Esophagus squamous epithelium (tissue), 5 donors: ENCODE measurements at regions not wholly inside any gene's neighbourhood (a gene's known extent, or its start where the extent isn't known, plus 50 kb on each side); places are given as distances from the start of the nearest gene placed in this dataset.

Experiments used
- DNase-seq: peaks from one replicate; lab custom pipeline; 2025; lab: John Stamatoyannopoulos, UW
- H3K27ac ChIP-seq, 4 donors: fragments of 200-600 bp; sonication (generic); one replicate each; pipeline ENCODE4 v1.5.1; 2016 to 2019; ENCODE audit warnings: mild to moderate bottlenecking in 1 of 4
- H3K27me3 ChIP-seq, 4 donors: fragments of 200-600 bp; sonication (generic); 1 replicate in 3 of 4; 2 replicates in 1 of 4; pipeline versions ENCODE4 v1.5.1 to v1.6.0; 2017 to 2021; ENCODE audit warnings: antibody characterized with exemption in 1 of 4
- H3K36me3 ChIP-seq, 3 donors: fragments of 200-600 bp; sonication (generic); one replicate each; pipeline ENCODE4 v1.5.1; 2016 to 2019
- H3K4me1 ChIP-seq, 3 donors: fragments of 200-600 bp; sonication (generic); one replicate each; pipeline ENCODE4 v1.5.1; 2017 to 2019
- H3K4me3 ChIP-seq, 4 donors: fragments of 200-600 bp; sonication (generic); 1 replicate in 3 of 4; 2 replicates in 1 of 4; pipeline ENCODE4 v1.5.1; 2016 to 2019; ENCODE audit warnings: mild to moderate bottlenecking in 2 of 4, moderate library complexity in 1 of 4
- H3K9me3 ChIP-seq, 3 donors: fragments of 200-600 bp; sonication (generic); one replicate each; pipeline ENCODE4 v1.5.1; 2016 to 2019
- POLR2A ChIP-seq, 4 donors: fragments of 450-650 bp; IDR thresholded peaks; one replicate each; pipeline ENCODE4 v1.6.1; 2017; ENCODE audit warnings: antibody characterized with exemption in 4 of 4, mild to moderate bottlenecking in 4 of 4, moderate library complexity in 3 of 4
- WGBS, 2 donors: methylation state at CpG; one replicate each; pipeline ENCODE4 v1.1.5; 2018; 5-methylcytosine and 5-hydroxymethylcytosine counted together
- intact Hi-C: fragments of 100-400 bp; cut with DNase I; formaldehyde crosslinking; loops from one replicate; pipeline ENCODE4 v1.15.0; 2022
- TF ChIP-seq, protein P1 (sequence below), 6 experiments: fragments of 450-650 bp in 4 of 6; fragments of 200-600 bp in 2 of 6; sonication (generic) in 2 of 6; IDR thresholded peaks; one replicate each; pipeline ENCODE4 v1.5.1; 2016 to 2019; ENCODE audit warnings: antibody characterized with exemption in 6 of 6, mild to moderate bottlenecking in 4 of 6, moderate library complexity in 4 of 6
- donor health status: DM: yes; HTN: yes; CAD: no.

DNA sequence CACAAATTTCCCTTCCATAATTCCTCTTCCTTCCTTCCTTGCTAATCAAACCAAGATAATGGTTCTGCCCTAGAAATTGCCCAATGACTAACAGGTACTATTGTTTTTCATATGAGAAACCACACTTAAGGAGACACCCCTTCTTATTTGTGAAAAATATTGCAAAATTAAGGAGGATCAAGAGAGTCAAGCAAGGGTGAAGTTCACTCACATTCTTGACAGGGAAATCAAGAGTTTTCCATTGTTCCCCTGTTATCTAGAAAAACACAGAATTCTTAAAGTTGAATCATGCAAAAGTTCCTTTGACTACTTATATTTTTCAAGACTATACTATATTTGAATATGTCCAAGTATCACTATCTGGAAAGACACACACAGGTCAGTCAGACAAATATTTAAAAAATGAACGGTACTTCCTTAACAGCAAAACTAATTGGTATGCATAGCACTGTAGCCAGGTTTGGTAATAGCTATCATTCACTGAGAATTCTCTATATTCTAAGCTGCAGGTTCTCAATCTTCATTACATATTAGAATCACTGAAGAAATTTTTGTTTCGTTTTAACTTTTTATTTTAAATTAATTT, 897.2 kb downstream of the DIAPH3 start:
- WGBS, 2 donors, result 40 to 57% methylated on average over 2 of the region's 2 CpGs
- Histone ChIP-seq H3K4me3 (no peak overlapping the region), H3K4me1 (no peaks in the 10 kb centered on the region), H3K9me3 (no peaks in the 10 kb centered on the region), H3K36me3 (no peaks in the 10 kb centered on the region), H3K27me3 (no peaks in the 10 kb centered on the region), H3K27ac (no peak overlapping the region)
- no peak for TF ChIP-seq POLR2A (IDR thresholded peaks at IDR 0.05)
- TF ChIP-seq, protein P1, sequence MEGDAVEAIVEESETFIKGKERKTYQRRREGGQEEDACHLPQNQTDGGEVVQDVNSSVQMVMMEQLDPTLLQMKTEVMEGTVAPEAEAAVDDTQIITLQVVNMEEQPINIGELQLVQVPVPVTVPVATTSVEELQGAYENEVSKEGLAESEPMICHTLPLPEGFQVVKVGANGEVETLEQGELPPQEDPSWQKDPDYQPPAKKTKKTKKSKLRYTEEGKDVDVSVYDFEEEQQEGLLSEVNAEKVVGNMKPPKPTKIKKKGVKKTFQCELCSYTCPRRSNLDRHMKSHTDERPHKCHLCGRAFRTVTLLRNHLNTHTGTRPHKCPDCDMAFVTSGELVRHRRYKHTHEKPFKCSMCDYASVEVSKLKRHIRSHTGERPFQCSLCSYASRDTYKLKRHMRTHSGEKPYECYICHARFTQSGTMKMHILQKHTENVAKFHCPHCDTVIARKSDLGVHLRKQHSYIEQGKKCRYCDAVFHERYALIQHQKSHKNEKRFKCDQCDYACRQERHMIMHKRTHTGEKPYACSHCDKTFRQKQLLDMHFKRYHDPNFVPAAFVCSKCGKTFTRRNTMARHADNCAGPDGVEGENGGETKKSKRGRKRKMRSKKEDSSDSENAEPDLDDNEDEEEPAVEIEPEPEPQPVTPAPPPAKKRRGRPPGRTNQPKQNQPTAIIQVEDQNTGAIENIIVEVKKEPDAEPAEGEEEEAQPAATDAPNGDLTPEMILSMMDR (IDR thresholded peaks at IDR 0.05), result no peak
- intact Hi-C loops, result no loop called here
- DNase-seq, result no peak

DNA sequence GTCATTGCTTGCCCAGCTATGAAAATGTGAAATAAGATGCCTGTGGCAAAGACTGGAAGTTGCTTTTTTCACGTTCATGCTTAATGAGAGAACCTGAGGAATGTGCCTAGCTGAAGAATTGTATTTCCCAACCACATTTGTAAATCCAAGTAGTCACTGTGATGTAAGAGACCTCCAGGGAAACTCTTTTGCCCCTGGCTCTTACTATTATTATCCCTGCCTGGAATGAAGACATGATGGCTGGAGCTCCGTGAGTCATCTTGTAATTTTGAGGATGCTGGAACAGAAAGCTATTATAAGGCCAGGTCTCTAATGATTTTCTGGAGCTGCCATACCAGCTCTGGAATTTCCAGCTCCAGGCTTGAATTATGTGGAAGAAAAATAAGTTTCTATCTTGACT, 894.3 kb downstream of the DIAPH3 start:
- H3K4me3 ChIP-seq, result no peak overlapping the region
- no peaks in the 10 kb centered on the region for H3K9me3 ChIP-seq
- DNase-seq, result no peak
- intact Hi-C loops, result no loop called here
- H3K27ac ChIP-seq, result no peak overlapping the region
- TF ChIP-seq, protein P1 (IDR thresholded peaks at IDR 0.05), result no peak
- H3K27me3 ChIP-seq, result no peaks in the 10 kb centered on the region
- 47 to 57% methylated on average over 2 of the region's 2 CpGs for WGBS, 2 donors
- H3K4me1 ChIP-seq, result no peaks in the 10 kb centered on the region
- no peaks in the 10 kb centered on the region for H3K36me3 ChIP-seq

DNA sequence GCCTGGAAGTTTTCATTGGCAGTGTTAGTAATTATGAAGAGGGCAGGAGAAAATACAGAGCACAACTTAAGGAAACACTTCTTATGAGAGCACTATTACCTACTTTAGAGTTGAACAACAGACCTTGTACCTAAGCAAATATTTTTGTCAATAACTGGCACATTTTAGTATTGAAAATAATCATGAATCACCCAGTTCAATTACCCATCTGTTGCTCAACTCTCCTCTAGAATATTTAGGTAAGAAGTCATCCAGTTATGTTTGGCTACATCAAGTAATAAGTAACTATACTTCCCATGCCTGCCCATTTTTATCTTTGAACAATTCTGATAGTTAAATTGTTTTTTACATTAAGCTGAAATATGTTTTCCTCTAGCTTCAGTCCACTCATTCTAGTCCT, 893.4 kb downstream of the DIAPH3 start:
- no peaks in the 10 kb centered on the region for H3K9me3 ChIP-seq
- no peaks in the 10 kb centered on the region for H3K27me3 ChIP-seq
- no peaks in the 10 kb centered on the region for H3K36me3 ChIP-seq
- no peak overlapping the region for H3K4me3 ChIP-seq
- no peak for TF ChIP-seq POLR2A (IDR thresholded peaks at IDR 0.05)
- TF ChIP-seq, protein P1 (IDR thresholded peaks at IDR 0.05), result no peak
- intact Hi-C loops, result no loop called here
- DNase-seq, result no peak
- no peak overlapping the region for H3K27ac ChIP-seq
- H3K4me1 ChIP-seq, result no peaks in the 10 kb centered on the region

DNA sequence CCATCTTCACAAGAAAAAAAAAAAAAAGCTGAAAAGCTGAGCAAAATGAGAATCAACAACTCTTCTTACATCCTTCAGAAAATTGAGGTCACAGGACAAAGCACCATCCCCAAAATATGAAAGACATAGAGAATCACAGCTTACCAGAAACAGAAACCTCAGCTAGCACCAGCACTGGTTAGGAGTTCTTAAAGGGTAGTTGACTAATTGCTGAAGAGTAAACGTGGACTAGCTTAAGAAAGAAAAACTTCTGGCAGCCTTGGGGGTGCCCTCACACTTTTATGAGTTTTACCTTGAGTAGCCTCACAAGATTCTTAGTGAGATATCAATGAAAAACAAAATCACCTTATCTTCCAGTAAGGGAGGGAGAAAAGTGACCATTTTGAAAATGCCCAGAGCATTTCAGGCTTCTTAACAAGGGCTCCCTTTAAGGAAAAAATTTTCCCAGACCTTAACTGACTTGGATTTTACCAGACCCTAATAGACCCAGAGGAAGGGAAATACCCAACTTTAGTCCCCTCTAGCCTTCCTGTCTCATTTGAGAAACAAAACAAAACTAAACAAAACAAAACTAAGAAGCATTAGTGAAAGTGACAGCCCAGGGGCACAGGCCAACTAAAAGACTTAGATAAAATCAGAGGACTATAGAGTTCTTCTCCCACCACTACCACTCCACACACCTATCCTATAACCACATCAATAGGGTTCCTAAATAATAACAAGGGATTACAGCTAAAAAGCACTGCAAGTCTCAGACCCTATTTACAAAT, 888.6 kb downstream of the DIAPH3 start:
- no peaks in the 10 kb centered on the region for H3K36me3 ChIP-seq
- no peak overlapping the region for H3K4me3 ChIP-seq
- no peaks in the 10 kb centered on the region for H3K27me3 ChIP-seq
- no peaks in the 10 kb centered on the region for H3K9me3 ChIP-seq
- DNase-seq, result no peak
- no peak for TF ChIP-seq POLR2A (IDR thresholded peaks at IDR 0.05)
- TF ChIP-seq, protein P1 (IDR thresholded peaks at IDR 0.05), result no peak
- no peak overlapping the region for H3K27ac ChIP-seq
- 15 to 17% methylated on average over 1 of the region's 1 CpG for WGBS, 2 donors
- no peaks in the 10 kb centered on the region for H3K4me1 ChIP-seq
- intact Hi-C loops, result no loop called here

DNA sequence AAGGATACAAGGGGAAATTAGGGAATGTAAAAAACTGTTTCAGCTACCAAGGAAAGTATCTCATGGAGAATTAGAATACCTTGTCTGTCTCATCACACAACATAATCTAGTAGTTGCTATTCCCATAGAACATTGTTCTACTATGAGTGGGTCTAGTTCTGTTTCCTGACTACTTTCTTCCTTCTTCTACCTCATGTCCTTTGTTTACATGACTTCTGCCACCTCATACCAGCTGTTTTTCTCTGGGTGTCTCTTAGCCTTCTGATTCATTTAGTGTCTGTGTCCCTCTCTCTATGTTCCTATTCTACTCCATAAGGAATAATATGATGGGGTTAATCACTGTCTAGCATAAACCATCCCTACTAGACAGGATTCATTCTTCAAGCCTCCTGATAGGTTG, 887.3 kb downstream of the DIAPH3 start:
- H3K4me1 ChIP-seq, result no peaks in the 10 kb centered on the region
- H3K27me3 ChIP-seq, result no peaks in the 10 kb centered on the region
- intact Hi-C loops, result no loop called here

More for the DNA sequence above, 887.3 kb downstream of the DIAPH3 start:
- no peak for DNase-seq
- no peak overlapping the region for H3K27ac ChIP-seq
- TF ChIP-seq POLR2A (IDR thresholded peaks at IDR 0.05), result no peak
- TF ChIP-seq, protein P1 (IDR thresholded peaks at IDR 0.05), result no peak
- no peak overlapping the region for H3K4me3 ChIP-seq
- no peaks in the 10 kb centered on the region for H3K36me3 ChIP-seq
- H3K9me3 ChIP-seq, result no peaks in the 10 kb centered on the region
